WTC11 (cell line): ENCODE measurements at regions not wholly inside any gene's neighbourhood (a gene's known extent, or its start where the extent isn't known, plus 50 kb on each side); places are given as distances from the start of the nearest gene placed in this dataset.
"Not testable (repeated sequence)": the region's sequence is repeated elsewhere in the genome, so short reads cannot be mapped to it uniquely, and the experiment has no call there.

ENCODE experiments used
- EMX1 ChIP-seq: fragments of 250-450 bp; sonication (Bioruptor Pico); IDR thresholded peaks from 2 replicates; pipeline ENCODE4 v1.8.0; 2021; ENCODE audit warnings: mild to moderate bottlenecking
- NR1H2 ChIP-seq: sonication (generic); formaldehyde crosslinking; IDR thresholded peaks from 2 replicates; pipeline ENCODE4 v1.9.0; 2021; ENCODE audit warnings: mild to moderate bottlenecking, moderate library complexity, missing genetic modification reagents
- TCF7 ChIP-seq: sonication (generic); formaldehyde crosslinking; IDR thresholded peaks from 2 replicates; pipeline ENCODE4 v1.8.0; 2022; ENCODE audit warnings: mild to moderate bottlenecking, low read depth, missing genetic modification reagents, moderate library complexity
- TF ChIP-seq, protein P1 (sequence below): sonication (generic); formaldehyde crosslinking; IDR thresholded peaks from 2 replicates; pipeline ENCODE4 v1.8.0; 2022; ENCODE audit warnings: mild to moderate bottlenecking, missing genetic modification reagents
- TF ChIP-seq, protein P2 (sequence below): fragments of 200-600 bp; IDR thresholded peaks from 2 replicates; pipeline ENCODE4 v1.8.0; 2022; ENCODE audit warnings: antibody characterized with exemption
- TF ChIP-seq, protein P3 (sequence below): sonication (generic); formaldehyde crosslinking; IDR thresholded peaks from 2 replicates; pipeline ENCODE4 v1.8.0; 2023; ENCODE audit warnings: mild to moderate bottlenecking, missing genetic modification reagents
- TF ChIP-seq, protein P4 (sequence below): sonication (generic); formaldehyde crosslinking; IDR thresholded peaks from 2 replicates; pipeline ENCODE4 v1.8.0; 2022; ENCODE audit warnings: mild to moderate bottlenecking, missing genetic modification reagents
- TF ChIP-seq, protein P5 (sequence below): sonication (generic); formaldehyde crosslinking; IDR thresholded peaks from 2 replicates; pipeline ENCODE4 v1.8.0; 2022; ENCODE audit warnings: mild to moderate bottlenecking, missing genetic modification reagents

DNA sequence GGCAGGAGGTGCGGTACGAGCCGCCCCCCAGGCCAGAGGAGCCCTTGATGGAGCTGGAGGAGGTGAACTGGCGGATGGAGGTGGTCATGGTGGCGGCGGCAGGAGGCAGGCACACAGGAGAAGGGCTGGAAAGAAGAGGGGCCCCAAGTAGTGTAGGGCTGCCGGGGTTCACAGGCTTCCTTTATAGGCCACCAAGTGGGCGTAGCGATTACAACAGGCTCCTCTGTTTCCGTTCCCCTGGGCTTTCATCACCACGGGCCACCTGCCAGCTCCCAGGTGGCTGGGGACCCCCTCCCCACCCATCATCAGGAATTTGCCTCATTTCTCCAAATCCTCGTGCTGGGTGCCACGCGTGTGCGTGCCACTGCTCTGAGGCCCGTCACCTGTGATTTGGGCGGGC, 50.1 kb upstream of the LGALS9B start:
- TF ChIP-seq, protein P1, sequence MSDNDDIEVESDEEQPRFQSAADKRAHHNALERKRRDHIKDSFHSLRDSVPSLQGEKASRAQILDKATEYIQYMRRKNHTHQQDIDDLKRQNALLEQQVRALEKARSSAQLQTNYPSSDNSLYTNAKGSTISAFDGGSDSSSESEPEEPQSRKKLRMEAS (CRISPR knock-in tag) = not testable (repeated sequence)
- TF ChIP-seq NR1H2 (CRISPR knock-in tag); EMX1 (CRISPR knock-in tag); TCF7: not testable (repeated sequence)
- TF ChIP-seq, protein P2, sequence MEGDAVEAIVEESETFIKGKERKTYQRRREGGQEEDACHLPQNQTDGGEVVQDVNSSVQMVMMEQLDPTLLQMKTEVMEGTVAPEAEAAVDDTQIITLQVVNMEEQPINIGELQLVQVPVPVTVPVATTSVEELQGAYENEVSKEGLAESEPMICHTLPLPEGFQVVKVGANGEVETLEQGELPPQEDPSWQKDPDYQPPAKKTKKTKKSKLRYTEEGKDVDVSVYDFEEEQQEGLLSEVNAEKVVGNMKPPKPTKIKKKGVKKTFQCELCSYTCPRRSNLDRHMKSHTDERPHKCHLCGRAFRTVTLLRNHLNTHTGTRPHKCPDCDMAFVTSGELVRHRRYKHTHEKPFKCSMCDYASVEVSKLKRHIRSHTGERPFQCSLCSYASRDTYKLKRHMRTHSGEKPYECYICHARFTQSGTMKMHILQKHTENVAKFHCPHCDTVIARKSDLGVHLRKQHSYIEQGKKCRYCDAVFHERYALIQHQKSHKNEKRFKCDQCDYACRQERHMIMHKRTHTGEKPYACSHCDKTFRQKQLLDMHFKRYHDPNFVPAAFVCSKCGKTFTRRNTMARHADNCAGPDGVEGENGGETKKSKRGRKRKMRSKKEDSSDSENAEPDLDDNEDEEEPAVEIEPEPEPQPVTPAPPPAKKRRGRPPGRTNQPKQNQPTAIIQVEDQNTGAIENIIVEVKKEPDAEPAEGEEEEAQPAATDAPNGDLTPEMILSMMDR = not testable (repeated sequence)
- TF ChIP-seq, protein P3, sequence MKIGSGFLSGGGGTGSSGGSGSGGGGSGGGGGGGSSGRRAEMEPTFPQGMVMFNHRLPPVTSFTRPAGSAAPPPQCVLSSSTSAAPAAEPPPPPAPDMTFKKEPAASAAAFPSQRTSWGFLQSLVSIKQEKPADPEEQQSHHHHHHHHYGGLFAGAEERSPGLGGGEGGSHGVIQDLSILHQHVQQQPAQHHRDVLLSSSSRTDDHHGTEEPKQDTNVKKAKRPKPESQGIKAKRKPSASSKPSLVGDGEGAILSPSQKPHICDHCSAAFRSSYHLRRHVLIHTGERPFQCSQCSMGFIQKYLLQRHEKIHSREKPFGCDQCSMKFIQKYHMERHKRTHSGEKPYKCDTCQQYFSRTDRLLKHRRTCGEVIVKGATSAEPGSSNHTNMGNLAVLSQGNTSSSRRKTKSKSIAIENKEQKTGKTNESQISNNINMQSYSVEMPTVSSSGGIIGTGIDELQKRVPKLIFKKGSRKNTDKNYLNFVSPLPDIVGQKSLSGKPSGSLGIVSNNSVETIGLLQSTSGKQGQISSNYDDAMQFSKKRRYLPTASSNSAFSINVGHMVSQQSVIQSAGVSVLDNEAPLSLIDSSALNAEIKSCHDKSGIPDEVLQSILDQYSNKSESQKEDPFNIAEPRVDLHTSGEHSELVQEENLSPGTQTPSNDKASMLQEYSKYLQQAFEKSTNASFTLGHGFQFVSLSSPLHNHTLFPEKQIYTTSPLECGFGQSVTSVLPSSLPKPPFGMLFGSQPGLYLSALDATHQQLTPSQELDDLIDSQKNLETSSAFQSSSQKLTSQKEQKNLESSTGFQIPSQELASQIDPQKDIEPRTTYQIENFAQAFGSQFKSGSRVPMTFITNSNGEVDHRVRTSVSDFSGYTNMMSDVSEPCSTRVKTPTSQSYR = not testable (repeated sequence)
- TF ChIP-seq, protein P4, sequence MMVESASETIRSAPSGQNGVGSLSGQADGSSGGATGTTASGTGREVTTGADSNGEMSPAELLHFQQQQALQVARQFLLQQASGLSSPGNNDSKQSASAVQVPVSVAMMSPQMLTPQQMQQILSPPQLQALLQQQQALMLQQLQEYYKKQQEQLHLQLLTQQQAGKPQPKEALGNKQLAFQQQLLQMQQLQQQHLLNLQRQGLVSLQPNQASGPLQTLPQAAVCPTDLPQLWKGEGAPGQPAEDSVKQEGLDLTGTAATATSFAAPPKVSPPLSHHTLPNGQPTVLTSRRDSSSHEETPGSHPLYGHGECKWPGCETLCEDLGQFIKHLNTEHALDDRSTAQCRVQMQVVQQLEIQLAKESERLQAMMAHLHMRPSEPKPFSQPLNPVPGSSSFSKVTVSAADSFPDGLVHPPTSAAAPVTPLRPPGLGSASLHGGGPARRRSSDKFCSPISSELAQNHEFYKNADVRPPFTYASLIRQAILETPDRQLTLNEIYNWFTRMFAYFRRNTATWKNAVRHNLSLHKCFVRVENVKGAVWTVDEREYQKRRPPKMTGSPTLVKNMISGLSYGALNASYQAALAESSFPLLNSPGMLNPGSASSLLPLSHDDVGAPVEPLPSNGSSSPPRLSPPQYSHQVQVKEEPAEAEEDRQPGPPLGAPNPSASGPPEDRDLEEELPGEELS (CRISPR knock-in tag) = not testable (repeated sequence)
- TF ChIP-seq, protein P5, sequence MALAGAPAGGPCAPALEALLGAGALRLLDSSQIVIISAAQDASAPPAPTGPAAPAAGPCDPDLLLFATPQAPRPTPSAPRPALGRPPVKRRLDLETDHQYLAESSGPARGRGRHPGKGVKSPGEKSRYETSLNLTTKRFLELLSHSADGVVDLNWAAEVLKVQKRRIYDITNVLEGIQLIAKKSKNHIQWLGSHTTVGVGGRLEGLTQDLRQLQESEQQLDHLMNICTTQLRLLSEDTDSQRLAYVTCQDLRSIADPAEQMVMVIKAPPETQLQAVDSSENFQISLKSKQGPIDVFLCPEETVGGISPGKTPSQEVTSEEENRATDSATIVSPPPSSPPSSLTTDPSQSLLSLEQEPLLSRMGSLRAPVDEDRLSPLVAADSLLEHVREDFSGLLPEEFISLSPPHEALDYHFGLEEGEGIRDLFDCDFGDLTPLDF (CRISPR knock-in tag) = not testable (repeated sequence)
